ENCODE measurements at regions not wholly inside any gene's neighbourhood (a gene's known extent, or its start where the extent isn't known, plus 50 kb on each side); places are given as distances from the start of the nearest gene placed in this dataset.

DNA sequence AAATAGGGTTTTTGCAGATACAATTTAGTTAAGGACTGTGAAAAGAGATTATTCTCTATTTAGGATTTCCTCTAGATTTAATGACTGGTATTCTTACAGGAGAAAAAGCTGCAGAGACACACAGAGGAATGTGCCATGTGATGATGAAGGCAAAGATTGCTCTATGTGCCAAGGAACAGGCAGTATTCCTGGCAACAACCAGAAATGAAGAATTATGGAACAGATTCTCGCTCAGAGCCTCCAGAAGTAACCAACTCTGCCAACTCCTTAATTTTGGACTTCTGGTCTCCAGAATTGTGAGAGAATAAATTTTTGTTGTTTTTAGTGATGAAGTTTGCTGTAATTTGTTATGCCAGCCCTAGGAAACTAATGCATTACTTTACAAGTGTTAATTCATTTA is 307.6 kb upstream of the SEMA3A start:
- Histone ChIP-seq H3K9me2 (ENCODE audit: insufficient read depth) (no peaks in the 10 kb centered on the region; the same call in 1 of the 2 replicates), H3K36me3 (ENCODE audit: control insufficient read depth in 1 of 2, insufficient read depth in 2 of 2, low read length in 2 of 2) (no peaks in the 10 kb centered on the region), H3K4me2 (ENCODE audit: low read length) (no peak overlapping the region), H4K20me1 (ENCODE audit: insufficient read depth) (no peaks in the 10 kb centered on the region), H3K4me1 (ENCODE audit: control insufficient read depth in 1 of 2, insufficient read depth in 2 of 2, low read length in 2 of 2) (no peaks in the 10 kb centered on the region), H3K9me3 (ENCODE audit: control insufficient read depth in 1 of 2, insufficient read depth in 1 of 2, low read depth in 1 of 2, low read length in 2 of 2) (no peaks in the 10 kb centered on the region), H2AFZ (ENCODE audit: low read depth, low read length, poor library complexity, severe bottlenecking) (no peak overlapping the region), H3K4me3 (replicated peaks in 1 of 2; ENCODE audit: low read depth in 1 of 2, low read length in 2 of 2) (no peak overlapping the region), H3K27me3 (ENCODE audit: insufficient read depth, low read length) (no peaks in the 10 kb centered on the region), H3K9ac (ENCODE audit: low read length) (no peak overlapping the region), H3K79me2 (ENCODE audit: insufficient read depth, low read length) (no peaks in the 10 kb centered on the region), H3K27ac (ENCODE audit: low read depth, low read length) (no peak overlapping the region)
- BruUV-seq (replicated peaks) = no TSS peak
- POLR2A ChIA-PET = no interaction called here
- RAD21 ChIA-PET (ENCODE audit: low non-redundant PET in 1 of 2, low total read pairs in 2 of 2, uncharacterized antibody in 2 of 2, unreplicated experiment in 2 of 2) = no interaction called here
- intact Hi-C loops (cut with micrococcal nuclease) = no loop called here
- CTCF ChIA-PET = no interaction called here
- no peak for ATAC-seq
- TF ChIP-seq SRF (IDR thresholded peaks at IDR 0.05; ENCODE audit: low read depth) (no peak), EZH2 (IDR thresholded peaks at IDR 0.05) (no peak), CTCF (IDR thresholded peaks at IDR 0.05 in 2 of 3, conservative IDR thresholded peaks at IDR 0.05 in 1 of 3; ENCODE audit: borderline replicate concordance in 1 of 3, insufficient read depth in 1 of 3, low read depth in 2 of 3, low read length in 2 of 3) (no peak), ELF1 (IDR thresholded peaks at IDR 0.05; ENCODE audit: borderline replicate concordance, low read depth) (no peak), SIN3A (IDR thresholded peaks at IDR 0.05; ENCODE audit: low read depth) (no peak), RAD21 (IDR thresholded peaks at IDR 0.05; ENCODE audit: low read depth) (no peak), ZNF274 (IDR thresholded peaks at IDR 0.05; ENCODE audit: low read depth, low read length) (no peak), EZH2phosphoT487 (IDR thresholded peaks at IDR 0.05; ENCODE audit: borderline replicate concordance) (no peak), YY1 (IDR thresholded peaks at IDR 0.05; ENCODE audit: extremely low read depth, insufficient replicate concordance, low read depth, low read length) (no peak), ZFX (IDR thresholded peaks at IDR 0.05) (no peak), FOSL1 (IDR thresholded peaks at IDR 0.05; ENCODE audit: low read depth) (no peak), CEBPB (IDR thresholded peaks at IDR 0.05; ENCODE audit: low read depth) (no peak), POLR2AphosphoS5 (IDR thresholded peaks at IDR 0.05; ENCODE audit: low read depth, low read length) (no peak), CBX3 (IDR thresholded peaks at IDR 0.05; ENCODE audit: low read depth) (no peak), SP1 (IDR thresholded peaks at IDR 0.05; ENCODE audit: low read depth) (no peak), JUND (IDR thresholded peaks at IDR 0.05) (no peak), ZBTB33 (IDR thresholded peaks at IDR 0.05; ENCODE audit: extremely low read depth, insufficient replicate concordance, low read length) (no peak)
- TF ChIP-seq, protein P1, sequence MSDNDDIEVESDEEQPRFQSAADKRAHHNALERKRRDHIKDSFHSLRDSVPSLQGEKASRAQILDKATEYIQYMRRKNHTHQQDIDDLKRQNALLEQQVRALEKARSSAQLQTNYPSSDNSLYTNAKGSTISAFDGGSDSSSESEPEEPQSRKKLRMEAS (IDR thresholded peaks at IDR 0.05) = no peak
- TF ChIP-seq, protein P2, sequence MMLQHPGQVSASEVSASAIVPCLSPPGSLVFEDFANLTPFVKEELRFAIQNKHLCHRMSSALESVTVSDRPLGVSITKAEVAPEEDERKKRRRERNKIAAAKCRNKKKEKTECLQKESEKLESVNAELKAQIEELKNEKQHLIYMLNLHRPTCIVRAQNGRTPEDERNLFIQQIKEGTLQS (IDR thresholded peaks at IDR 0.05) = no peak
- TF ChIP-seq, protein P3, sequence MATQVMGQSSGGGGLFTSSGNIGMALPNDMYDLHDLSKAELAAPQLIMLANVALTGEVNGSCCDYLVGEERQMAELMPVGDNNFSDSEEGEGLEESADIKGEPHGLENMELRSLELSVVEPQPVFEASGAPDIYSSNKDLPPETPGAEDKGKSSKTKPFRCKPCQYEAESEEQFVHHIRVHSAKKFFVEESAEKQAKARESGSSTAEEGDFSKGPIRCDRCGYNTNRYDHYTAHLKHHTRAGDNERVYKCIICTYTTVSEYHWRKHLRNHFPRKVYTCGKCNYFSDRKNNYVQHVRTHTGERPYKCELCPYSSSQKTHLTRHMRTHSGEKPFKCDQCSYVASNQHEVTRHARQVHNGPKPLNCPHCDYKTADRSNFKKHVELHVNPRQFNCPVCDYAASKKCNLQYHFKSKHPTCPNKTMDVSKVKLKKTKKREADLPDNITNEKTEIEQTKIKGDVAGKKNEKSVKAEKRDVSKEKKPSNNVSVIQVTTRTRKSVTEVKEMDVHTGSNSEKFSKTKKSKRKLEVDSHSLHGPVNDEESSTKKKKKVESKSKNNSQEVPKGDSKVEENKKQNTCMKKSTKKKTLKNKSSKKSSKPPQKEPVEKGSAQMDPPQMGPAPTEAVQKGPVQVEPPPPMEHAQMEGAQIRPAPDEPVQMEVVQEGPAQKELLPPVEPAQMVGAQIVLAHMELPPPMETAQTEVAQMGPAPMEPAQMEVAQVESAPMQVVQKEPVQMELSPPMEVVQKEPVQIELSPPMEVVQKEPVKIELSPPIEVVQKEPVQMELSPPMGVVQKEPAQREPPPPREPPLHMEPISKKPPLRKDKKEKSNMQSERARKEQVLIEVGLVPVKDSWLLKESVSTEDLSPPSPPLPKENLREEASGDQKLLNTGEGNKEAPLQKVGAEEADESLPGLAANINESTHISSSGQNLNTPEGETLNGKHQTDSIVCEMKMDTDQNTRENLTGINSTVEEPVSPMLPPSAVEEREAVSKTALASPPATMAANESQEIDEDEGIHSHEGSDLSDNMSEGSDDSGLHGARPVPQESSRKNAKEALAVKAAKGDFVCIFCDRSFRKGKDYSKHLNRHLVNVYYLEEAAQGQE (IDR thresholded peaks at IDR 0.05; ENCODE audit: low read depth) = no peak
- DNase-seq (ENCODE audit: low read depth, low spot score) = no peak

Data from HCT116 (cell line).